Panc1 (cell line): ENCODE measurements at regions not wholly inside any gene's neighbourhood (a gene's known extent, or its start where the extent isn't known, plus 50 kb on each side); places are given as distances from the start of the nearest gene placed in this dataset.
A peak's percentile ranks its signal among the peaks of the same experiment; 100 is the strongest.

Experiments used
- ATAC-seq: fragments of 200-7000 bp; cut with Tn5 transposase; 2 replicates; pipeline ENCODE4 v1.9.1; 2020; ENCODE audit warnings: mild to moderate bottlenecking, moderate library complexity
- BruUV-seq: library from RNA; stranded (reverse); fragments of 400-500 nt; replicated peaks from 2 replicates; lab custom pipeline; 2021; lab: Mats Ljungman, UMichigan
- CTCF ChIA-PET: fragments of 300-600 bp; sonication (Branson Sonifier 250); formaldehyde crosslinking; loops from one replicate; lab custom pipeline; 2022; ENCODE audit warnings: antibody characterized with exemption; lab: Charles Lee
- POLR2A ChIA-PET: fragments of 300-600 bp; sonication (Branson Sonifier 250); formaldehyde crosslinking; loops from one replicate; lab custom pipeline; 2022; ENCODE audit warnings: antibody characterized with exemption; lab: Charles Lee
- DNase-seq: peaks from one replicate; pipeline ENCODE4 v3.0.0-alpha.2; 2010; ENCODE audit warnings: low read depth, low spot score
- H3K27ac ChIP-seq: 2 replicates; pipeline ENCODE4 v1.5.1; 2011; ENCODE audit warnings: mild to moderate bottlenecking, low read length, inconsistent platforms
- H3K27me3 ChIP-seq: fragments of 200-500 bp; sonication (Bioruptor generic); 2 replicates; pipeline ENCODE4 v1.6.0; 2014; ENCODE audit warnings: low read length, inconsistent platforms; ENCODE audit not compliant: control insufficient read depth, insufficient read depth
- H3K36me3 ChIP-seq: fragments of 200-500 bp; sonication (Bioruptor generic); 2 replicates; pipeline ENCODE4 v1.5.1; 2014; ENCODE audit warnings: inconsistent platforms, mild to moderate bottlenecking, low read length, moderate library complexity; ENCODE audit not compliant: control insufficient read depth, insufficient read depth
- H3K4me1 ChIP-seq: 2 replicates; pipeline ENCODE4 v1.5.1; 2011; ENCODE audit warnings: inconsistent platforms, mild to moderate bottlenecking, low read length, moderate library complexity; ENCODE audit not compliant: control insufficient read depth, insufficient read depth
- H3K4me3 ChIP-seq, 2 experiments: 2 replicates each; pipeline ENCODE4 v1.5.1; 2011 to 2012; ENCODE audit warnings: low read depth in 2 of 2, low read length in 2 of 2, mild to moderate bottlenecking in 2 of 2, inconsistent platforms in 1 of 2, moderate library complexity in 1 of 2
- H3K9me3 ChIP-seq: fragments of 200-500 bp; sonication (Bioruptor generic); 2 replicates; pipeline ENCODE4 v1.5.1; 2014; ENCODE audit warnings: low read depth, mild to moderate bottlenecking, inconsistent platforms, low read length, moderate library complexity; ENCODE audit not compliant: control insufficient read depth, insufficient read depth
- POLR2AphosphoS5 ChIP-seq: IDR thresholded peaks from 2 replicates; pipeline ENCODE4 v1.6.1; 2012; ENCODE audit warnings: mild to moderate bottlenecking, low read depth, low read length, moderate library complexity
- SIN3A ChIP-seq: IDR thresholded peaks from 2 replicates; pipeline ENCODE4 v1.6.1; 2012; ENCODE audit warnings: low read depth, mild to moderate bottlenecking, low read length, moderate library complexity, borderline replicate concordance; ENCODE audit not compliant: insufficient read depth
- TCF7L2 ChIP-seq: IDR thresholded peaks from 2 replicates; pipeline ENCODE4 v1.6.1; 2011; ENCODE audit warnings: mild to moderate bottlenecking, low read depth, low read length, inconsistent platforms
- in situ Hi-C: cut with HindIII; loops from 2 replicates; pipeline ENCODE4 v1.10.0; 2016; ENCODE audit warnings: low sequenced_read_pairs, low pct_unique_long_range_greater_than_20kb
- intact Hi-C: fragments of 100-400 bp; cut with micrococcal nuclease; formaldehyde crosslinking; loops from one replicate; pipeline ENCODE4 v1.10.0; 2022; ENCODE audit not compliant: unreplicated experiment
- TF ChIP-seq, protein P1 (sequence below), 2 experiments: IDR thresholded peaks; 2 replicates each; pipeline ENCODE4 v1.6.1; 2011 to 2012; ENCODE audit warnings: low read depth in 2 of 2, control low read depth in 1 of 2, low read length in 1 of 2, mild to moderate bottlenecking in 1 of 2, moderate library complexity in 1 of 2; ENCODE audit not compliant: insufficient read depth in 1 of 2
- TF ChIP-seq, protein P2 (sequence below): fragments of 450-650 bp; IDR thresholded peaks from 2 replicates; pipeline ENCODE4 v1.5.1; 2017; ENCODE audit warnings: mild to moderate bottlenecking

- DNase-seq: no peak
- H3K4me3 ChIP-seq: no peak overlapping the region
- ATAC-seq: no peak
- no peak overlapping the region for H3K27ac ChIP-seq
- no TSS peak for BruUV-seq
- no peaks in the 10 kb centered on the region for H3K9me3 ChIP-seq
- in situ Hi-C loops: no loop called here
- CTCF ChIA-PET: no interaction called here
- POLR2A ChIA-PET: no interaction called here
- intact Hi-C loops: no loop called here
- H3K4me1 ChIP-seq: no peaks in the 10 kb centered on the region
- H3K27me3 ChIP-seq: no peaks in the 10 kb centered on the region
- TF ChIP-seq, protein P1, sequence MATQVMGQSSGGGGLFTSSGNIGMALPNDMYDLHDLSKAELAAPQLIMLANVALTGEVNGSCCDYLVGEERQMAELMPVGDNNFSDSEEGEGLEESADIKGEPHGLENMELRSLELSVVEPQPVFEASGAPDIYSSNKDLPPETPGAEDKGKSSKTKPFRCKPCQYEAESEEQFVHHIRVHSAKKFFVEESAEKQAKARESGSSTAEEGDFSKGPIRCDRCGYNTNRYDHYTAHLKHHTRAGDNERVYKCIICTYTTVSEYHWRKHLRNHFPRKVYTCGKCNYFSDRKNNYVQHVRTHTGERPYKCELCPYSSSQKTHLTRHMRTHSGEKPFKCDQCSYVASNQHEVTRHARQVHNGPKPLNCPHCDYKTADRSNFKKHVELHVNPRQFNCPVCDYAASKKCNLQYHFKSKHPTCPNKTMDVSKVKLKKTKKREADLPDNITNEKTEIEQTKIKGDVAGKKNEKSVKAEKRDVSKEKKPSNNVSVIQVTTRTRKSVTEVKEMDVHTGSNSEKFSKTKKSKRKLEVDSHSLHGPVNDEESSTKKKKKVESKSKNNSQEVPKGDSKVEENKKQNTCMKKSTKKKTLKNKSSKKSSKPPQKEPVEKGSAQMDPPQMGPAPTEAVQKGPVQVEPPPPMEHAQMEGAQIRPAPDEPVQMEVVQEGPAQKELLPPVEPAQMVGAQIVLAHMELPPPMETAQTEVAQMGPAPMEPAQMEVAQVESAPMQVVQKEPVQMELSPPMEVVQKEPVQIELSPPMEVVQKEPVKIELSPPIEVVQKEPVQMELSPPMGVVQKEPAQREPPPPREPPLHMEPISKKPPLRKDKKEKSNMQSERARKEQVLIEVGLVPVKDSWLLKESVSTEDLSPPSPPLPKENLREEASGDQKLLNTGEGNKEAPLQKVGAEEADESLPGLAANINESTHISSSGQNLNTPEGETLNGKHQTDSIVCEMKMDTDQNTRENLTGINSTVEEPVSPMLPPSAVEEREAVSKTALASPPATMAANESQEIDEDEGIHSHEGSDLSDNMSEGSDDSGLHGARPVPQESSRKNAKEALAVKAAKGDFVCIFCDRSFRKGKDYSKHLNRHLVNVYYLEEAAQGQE (IDR thresholded peaks at IDR 0.05; ENCODE audit: insufficient read depth in 1 of 2, low read depth in 2 of 2, low read length in 1 of 2): no peak
- no peak for TF ChIP-seq SIN3A
- TF ChIP-seq, protein P2, sequence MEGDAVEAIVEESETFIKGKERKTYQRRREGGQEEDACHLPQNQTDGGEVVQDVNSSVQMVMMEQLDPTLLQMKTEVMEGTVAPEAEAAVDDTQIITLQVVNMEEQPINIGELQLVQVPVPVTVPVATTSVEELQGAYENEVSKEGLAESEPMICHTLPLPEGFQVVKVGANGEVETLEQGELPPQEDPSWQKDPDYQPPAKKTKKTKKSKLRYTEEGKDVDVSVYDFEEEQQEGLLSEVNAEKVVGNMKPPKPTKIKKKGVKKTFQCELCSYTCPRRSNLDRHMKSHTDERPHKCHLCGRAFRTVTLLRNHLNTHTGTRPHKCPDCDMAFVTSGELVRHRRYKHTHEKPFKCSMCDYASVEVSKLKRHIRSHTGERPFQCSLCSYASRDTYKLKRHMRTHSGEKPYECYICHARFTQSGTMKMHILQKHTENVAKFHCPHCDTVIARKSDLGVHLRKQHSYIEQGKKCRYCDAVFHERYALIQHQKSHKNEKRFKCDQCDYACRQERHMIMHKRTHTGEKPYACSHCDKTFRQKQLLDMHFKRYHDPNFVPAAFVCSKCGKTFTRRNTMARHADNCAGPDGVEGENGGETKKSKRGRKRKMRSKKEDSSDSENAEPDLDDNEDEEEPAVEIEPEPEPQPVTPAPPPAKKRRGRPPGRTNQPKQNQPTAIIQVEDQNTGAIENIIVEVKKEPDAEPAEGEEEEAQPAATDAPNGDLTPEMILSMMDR: no peak
- H3K36me3 ChIP-seq: no peaks in the 10 kb centered on the region
Measured at GRCh38 chr2:234867882-234868285, 83.9 kb upstream of the SH3BP4 start.

GRCh38 chr2:234865586-234865985 lies 86.2 kb upstream of the SH3BP4 start:
- no TSS peak for BruUV-seq
- H3K27ac ChIP-seq: peak overlapping the region; percentile 24; the same call in 1 of the 2 replicates
- DNase-seq (no peak), ATAC-seq (no peak)
- peaks cover 14% of the 10 kb centered on the region for H3K4me1 ChIP-seq
- POLR2A ChIA-PET: no interaction called here
- in situ Hi-C loops: no loop called here
- CTCF ChIA-PET: no interaction called here
- TF ChIP-seq POLR2AphosphoS5 (no peak), TCF7L2 (no peak)
- TF ChIP-seq, protein P2: no peak
- TF ChIP-seq, protein P1 (IDR thresholded peaks at IDR 0.05; ENCODE audit: insufficient read depth in 1 of 2, low read depth in 2 of 2, low read length in 1 of 2): no peak
- no peaks in the 10 kb centered on the region for H3K36me3 ChIP-seq
- no peaks in the 10 kb centered on the region for H3K9me3 ChIP-seq
- H3K4me3 ChIP-seq: no peak overlapping the region
- intact Hi-C loops: no loop called here
- H3K27me3 ChIP-seq: no peaks in the 10 kb centered on the region
